22Rv1 (cell line): ENCODE measurements at regions not wholly inside any gene's neighbourhood (a gene's known extent, or its start where the extent isn't known, plus 50 kb on each side); places are given as distances from the start of the nearest gene placed in this dataset.

Experiments used
- CTCF ChIP-seq: fragments of 450-650 bp; IDR thresholded peaks from 2 replicates; pipeline ENCODE4 v1.5.1; 2017; ENCODE audit warnings: mild to moderate bottlenecking
- ZFX ChIP-seq: fragments of 450-650 bp; IDR thresholded peaks from 2 replicates; pipeline ENCODE4 v1.6.1; 2017; ENCODE audit warnings: antibody characterized with exemption, borderline replicate concordance

GRCh38 chr2:160889439-160890170, 270.6 kb upstream of the TANK start:
- TF ChIP-seq CTCF (no peak), ZFX (no peak)
